ENCODE measurements at regions not wholly inside any gene's neighbourhood (a gene's known extent, or its start where the extent isn't known, plus 50 kb on each side); places are given as distances from the start of the nearest gene placed in this dataset.

- TF ChIP-seq EZH2 (IDR thresholded peaks at IDR 0.05; ENCODE audit: insufficient read depth, poor library complexity, severe bottlenecking): no peak
- TF ChIP-seq EZH2phosphoT487 (IDR thresholded peaks at IDR 0.05; ENCODE audit: insufficient read depth, low read depth): no peak
Observed at GRCh38 chr2:175595139-175595538, 406.9 kb downstream of the LNPK start.

Data from GM23248 (cell line).